ENCODE measurements at regions not wholly inside any gene's neighbourhood (a gene's known extent, or its start where the extent isn't known, plus 50 kb on each side); places are given as distances from the start of the nearest gene placed in this dataset.

GRCh38 chr9:96122751-96123150 lies 179.2 kb downstream of the HSD17B3 start:
- TF ChIP-seq ZNF592 (IDR thresholded peaks at IDR 0.05) = no peak
- TF ChIP-seq SP1 (CRISPR knock-in tag; IDR thresholded peaks at IDR 0.05) = no peak
